ENCODE measurements at regions not wholly inside any gene's neighbourhood (a gene's known extent, or its start where the extent isn't known, plus 50 kb on each side); places are given as distances from the start of the nearest gene placed in this dataset.

GRCh38 chr12:24447678-24448077, 498.2 kb upstream of the SOX5 start:
- TF ChIP-seq, protein P1, sequence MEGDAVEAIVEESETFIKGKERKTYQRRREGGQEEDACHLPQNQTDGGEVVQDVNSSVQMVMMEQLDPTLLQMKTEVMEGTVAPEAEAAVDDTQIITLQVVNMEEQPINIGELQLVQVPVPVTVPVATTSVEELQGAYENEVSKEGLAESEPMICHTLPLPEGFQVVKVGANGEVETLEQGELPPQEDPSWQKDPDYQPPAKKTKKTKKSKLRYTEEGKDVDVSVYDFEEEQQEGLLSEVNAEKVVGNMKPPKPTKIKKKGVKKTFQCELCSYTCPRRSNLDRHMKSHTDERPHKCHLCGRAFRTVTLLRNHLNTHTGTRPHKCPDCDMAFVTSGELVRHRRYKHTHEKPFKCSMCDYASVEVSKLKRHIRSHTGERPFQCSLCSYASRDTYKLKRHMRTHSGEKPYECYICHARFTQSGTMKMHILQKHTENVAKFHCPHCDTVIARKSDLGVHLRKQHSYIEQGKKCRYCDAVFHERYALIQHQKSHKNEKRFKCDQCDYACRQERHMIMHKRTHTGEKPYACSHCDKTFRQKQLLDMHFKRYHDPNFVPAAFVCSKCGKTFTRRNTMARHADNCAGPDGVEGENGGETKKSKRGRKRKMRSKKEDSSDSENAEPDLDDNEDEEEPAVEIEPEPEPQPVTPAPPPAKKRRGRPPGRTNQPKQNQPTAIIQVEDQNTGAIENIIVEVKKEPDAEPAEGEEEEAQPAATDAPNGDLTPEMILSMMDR (IDR thresholded peaks at IDR 0.05) = no peak
- TF ChIP-seq POLR2A (IDR thresholded peaks at IDR 0.05) = no peak
